Body of pancreas (tissue), 4 donors: ENCODE measurements at regions not wholly inside any gene's neighbourhood (a gene's known extent, or its start where the extent isn't known, plus 50 kb on each side); places are given as distances from the start of the nearest gene placed in this dataset.

ENCODE experiments used
- CTCF ChIP-seq, 7 experiments: fragments of 450-650 bp in 4 of 7; fragments of 200-600 bp in 3 of 7; sonication (generic) in 3 of 7; IDR thresholded peaks; one replicate each; pipeline ENCODE4 v1.5.1; 2016 to 2019; ENCODE audit warnings: antibody characterized with exemption in 7 of 7
- POLR2A ChIP-seq, 3 donors: fragments of 450-650 bp; IDR thresholded peaks; one replicate each; pipeline ENCODE4 v1.6.1; 2016; ENCODE audit warnings: antibody characterized with exemption in 3 of 3, mild to moderate bottlenecking in 2 of 3

- TF ChIP-seq CTCF (IDR thresholded peaks at IDR 0.05) (no peak), POLR2A (IDR thresholded peaks at IDR 0.05) (no peak)
Observed at GRCh38 chrX:3192835-3193234, 151.6 kb downstream of the ARSF start.
